Daoy (cell line): ENCODE measurements at regions not wholly inside any gene's neighbourhood (a gene's known extent, or its start where the extent isn't known, plus 50 kb on each side); places are given as distances from the start of the nearest gene placed in this dataset.
"Not testable (repeated sequence)": the region's sequence is repeated elsewhere in the genome, so short reads cannot be mapped to it uniquely, and the experiment has no call there.

ENCODE experiments used
- DNase-seq: peaks from one replicate; pipeline ENCODE4 v3.0.0-alpha.2; 2015; ENCODE audit warnings: low read depth

GRCh38 chr18:43961722-43962121 is 684.4 kb upstream of the SYT4 start:
- no peak for DNase-seq

GRCh38 chr18:43964666-43965065 is 687.4 kb upstream of the SYT4 start:
- DNase-seq: no peak

GRCh38 chr18:43965691-43966090 is 688.4 kb upstream of the SYT4 start:
- no peak for DNase-seq

- DNase-seq: no peak
Measured at GRCh38 chr18:43970656-43971055, 693.4 kb upstream of the SYT4 start.

GRCh38 chr18:43978174-43978573 is 700.9 kb upstream of the SYT4 start:
- DNase-seq: no peak

GRCh38 chr18:43982582-43982981 is 698.1 kb upstream of the SETBP1 start:
- DNase-seq: no peak

- DNase-seq: not testable (repeated sequence)
Measured at GRCh38 chr18:43987061-43987460, 693.6 kb upstream of the SETBP1 start.

- DNase-seq: no peak
Measured at GRCh38 chr18:43992741-43993140, 687.9 kb upstream of the SETBP1 start.

- no peak for DNase-seq
Measured at GRCh38 chr18:43994381-43994780, 686.3 kb upstream of the SETBP1 start.

- DNase-seq: no peak
Measured at GRCh38 chr18:44013871-44014270, 666.8 kb upstream of the SETBP1 start.

- DNase-seq: no peak
Measured at GRCh38 chr18:44025421-44025820, 655.3 kb upstream of the SETBP1 start.

GRCh38 chr18:44028109-44028508 is 652.6 kb upstream of the SETBP1 start:
- DNase-seq: no peak

- DNase-seq: no peak
Measured at GRCh38 chr18:44031063-44031462, 649.6 kb upstream of the SETBP1 start.

GRCh38 chr18:44033144-44033701 is 647.5 kb upstream of the SETBP1 start:
- no peak for DNase-seq

GRCh38 chr18:44035554-44035953 is 645.1 kb upstream of the SETBP1 start:
- DNase-seq: no peak

- no peak for DNase-seq
Measured at GRCh38 chr18:44036501-44036900, 644.2 kb upstream of the SETBP1 start.

- no peak for DNase-seq
Measured at GRCh38 chr18:44039216-44039615, 641.5 kb upstream of the SETBP1 start.

- DNase-seq: no peak
Measured at GRCh38 chr18:44039826-44040225, 640.9 kb upstream of the SETBP1 start.

GRCh38 chr18:44041553-44041952 is 639.1 kb upstream of the SETBP1 start:
- no peak for DNase-seq

GRCh38 chr18:44041961-44042360 is 638.7 kb upstream of the SETBP1 start:
- no peak for DNase-seq

GRCh38 chr18:44046376-44046975 is 634.2 kb upstream of the SETBP1 start:
- no peak for DNase-seq

GRCh38 chr18:44047585-44047984 is 633.1 kb upstream of the SETBP1 start:
- no peak for DNase-seq

GRCh38 chr18:44048435-44048834 is 632.3 kb upstream of the SETBP1 start:
- DNase-seq: no peak

GRCh38 chr18:44048846-44049245 is 631.8 kb upstream of the SETBP1 start:
- DNase-seq: no peak
